ENCODE measurements at regions not wholly inside any gene's neighbourhood (a gene's known extent, or its start where the extent isn't known, plus 50 kb on each side); places are given as distances from the start of the nearest gene placed in this dataset.

- H3K4me3 ChIP-seq (ENCODE audit: low read depth, low read length, poor library complexity, severe bottlenecking), result no peak overlapping the region
- no peaks in the 10 kb centered on the region; the same call in 1 of the 2 replicates for H3K9me3 ChIP-seq (ENCODE audit: low read length)
- DNase-seq (ENCODE audit: low spot score), result no peak
- ChIA-PET POLR2A (interaction anchor here (0.6 to 1.2 kb wide), 2 partner anchors 69 to 86 kb away, joined by 3 read pairs; no protein-coding TSS in a partner anchor), CTCF (ENCODE audit: unreplicated experiment) (no interaction called here)
- no peaks in the 10 kb centered on the region for H3K9me2 ChIP-seq (ENCODE audit: insufficient read depth, low read length)
- intact Hi-C loops (cut with micrococcal nuclease; ENCODE audit: unreplicated experiment), result no loop called here
- no peak overlapping the region for H3K4me2 ChIP-seq (ENCODE audit: low read length)
- no peaks in the 10 kb centered on the region for H3K79me2 ChIP-seq (ENCODE audit: insufficient read depth, low read depth, low read length)
- no peaks in the 10 kb centered on the region for H3K4me1 ChIP-seq (ENCODE audit: insufficient read depth, low read length, poor library complexity, severe bottlenecking)
- BruUV-seq (replicated peaks), result no TSS peak
- TF ChIP-seq, protein P1, sequence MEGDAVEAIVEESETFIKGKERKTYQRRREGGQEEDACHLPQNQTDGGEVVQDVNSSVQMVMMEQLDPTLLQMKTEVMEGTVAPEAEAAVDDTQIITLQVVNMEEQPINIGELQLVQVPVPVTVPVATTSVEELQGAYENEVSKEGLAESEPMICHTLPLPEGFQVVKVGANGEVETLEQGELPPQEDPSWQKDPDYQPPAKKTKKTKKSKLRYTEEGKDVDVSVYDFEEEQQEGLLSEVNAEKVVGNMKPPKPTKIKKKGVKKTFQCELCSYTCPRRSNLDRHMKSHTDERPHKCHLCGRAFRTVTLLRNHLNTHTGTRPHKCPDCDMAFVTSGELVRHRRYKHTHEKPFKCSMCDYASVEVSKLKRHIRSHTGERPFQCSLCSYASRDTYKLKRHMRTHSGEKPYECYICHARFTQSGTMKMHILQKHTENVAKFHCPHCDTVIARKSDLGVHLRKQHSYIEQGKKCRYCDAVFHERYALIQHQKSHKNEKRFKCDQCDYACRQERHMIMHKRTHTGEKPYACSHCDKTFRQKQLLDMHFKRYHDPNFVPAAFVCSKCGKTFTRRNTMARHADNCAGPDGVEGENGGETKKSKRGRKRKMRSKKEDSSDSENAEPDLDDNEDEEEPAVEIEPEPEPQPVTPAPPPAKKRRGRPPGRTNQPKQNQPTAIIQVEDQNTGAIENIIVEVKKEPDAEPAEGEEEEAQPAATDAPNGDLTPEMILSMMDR (conservative IDR thresholded peaks at IDR 0.05; ENCODE audit: low read length), result no peak
- no peak for TF ChIP-seq EZH2phosphoT487 (IDR thresholded peaks at IDR 0.05; ENCODE audit: borderline replicate concordance, low read depth, low read length)
- no peaks in the 10 kb centered on the region for H3K36me3 ChIP-seq (ENCODE audit: insufficient read depth, low read length)
- H4K20me1 ChIP-seq (ENCODE audit: insufficient read depth, low read length), result no peaks in the 10 kb centered on the region
- H3K27ac ChIP-seq (ENCODE audit: low read depth, low read length, poor library complexity, severe bottlenecking), result no peak overlapping the region
- H2AFZ ChIP-seq (ENCODE audit: low read length), result no peak overlapping the region
Observed at GRCh38 chr11:59302991-59303390, 55.7 kb upstream of the OR5AN1 start.

DNA sequence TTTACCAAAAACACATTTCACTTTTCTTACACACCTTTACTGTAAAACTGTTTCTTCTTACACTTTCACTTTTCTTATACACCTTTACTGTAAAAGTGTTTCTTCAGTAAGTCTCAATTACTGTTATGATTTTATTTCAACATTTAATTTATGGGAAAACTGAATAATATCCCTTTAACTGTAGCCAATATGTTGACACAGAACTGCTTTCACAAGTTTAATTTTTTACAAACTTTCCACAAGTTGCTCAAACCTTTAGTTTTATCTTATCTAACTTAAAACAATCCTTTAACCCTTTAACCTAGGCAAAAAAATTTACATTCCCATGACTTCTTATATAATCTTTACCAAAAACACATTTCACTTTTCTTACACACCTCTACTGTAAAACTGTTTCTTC lies 63.3 kb upstream of the OR5AN1 start:
- no peak overlapping the region for H2AFZ ChIP-seq (ENCODE audit: low read length)
- no TSS peak for BruUV-seq (replicated peaks)
- intact Hi-C loops (cut with micrococcal nuclease; ENCODE audit: unreplicated experiment), result no loop called here

DNA sequence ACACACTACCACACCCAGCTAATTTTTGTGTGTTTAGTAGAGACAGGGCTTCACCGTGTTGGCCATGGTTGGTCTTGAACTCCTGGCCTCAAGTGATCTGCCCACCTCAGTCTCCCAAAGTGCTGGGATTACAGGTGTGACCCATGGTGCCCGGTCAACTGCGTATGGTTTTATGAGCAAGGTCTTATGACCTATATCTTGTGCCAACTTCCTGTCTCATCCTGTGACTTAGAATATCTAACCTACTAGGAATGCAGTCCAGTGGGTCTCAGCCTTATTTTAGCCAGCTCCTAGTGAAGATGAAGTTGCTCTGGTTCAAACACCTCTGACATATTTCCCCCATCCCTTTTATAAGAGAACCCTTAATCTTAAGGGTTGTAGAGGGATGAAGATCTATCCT lies 66.1 kb upstream of the OR5AN1 start:
- CTCF ChIA-PET (ENCODE audit: unreplicated experiment), result no interaction called here

More for the DNA sequence above, 63.3 kb upstream of the OR5AN1 start:
- H3K79me2 ChIP-seq (ENCODE audit: insufficient read depth, low read depth, low read length), result no peaks in the 10 kb centered on the region
- TF ChIP-seq, protein P1 (conservative IDR thresholded peaks at IDR 0.05; ENCODE audit: low read length), result no peak
- no peak for TF ChIP-seq EZH2phosphoT487 (IDR thresholded peaks at IDR 0.05; ENCODE audit: borderline replicate concordance, low read depth, low read length)
- ChIA-PET POLR2A (no interaction called here), CTCF (ENCODE audit: unreplicated experiment) (no interaction called here)
- H3K9me3 ChIP-seq (ENCODE audit: low read length), result 0 out of 2 replicates have a peak, but pooled peaks cover 3% of the 10 kb centered on the region
- H3K27ac ChIP-seq (ENCODE audit: low read depth, low read length, poor library complexity, severe bottlenecking), result no peak overlapping the region
- H3K4me3 ChIP-seq (ENCODE audit: low read depth, low read length, poor library complexity, severe bottlenecking), result no peak overlapping the region
- H4K20me1 ChIP-seq (ENCODE audit: insufficient read depth, low read length), result no peaks in the 10 kb centered on the region
- no peak for DNase-seq (ENCODE audit: low spot score)
- no peak overlapping the region for H3K4me2 ChIP-seq (ENCODE audit: low read length)
- H3K4me1 ChIP-seq (ENCODE audit: insufficient read depth, low read length, poor library complexity, severe bottlenecking), result no peaks in the 10 kb centered on the region
- no peaks in the 10 kb centered on the region for H3K9me2 ChIP-seq (ENCODE audit: insufficient read depth, low read length)
- no peaks in the 10 kb centered on the region for H3K36me3 ChIP-seq (ENCODE audit: insufficient read depth, low read length)

More for the DNA sequence above, 66.1 kb upstream of the OR5AN1 start:
- no TSS peak for BruUV-seq (replicated peaks)
- Histone ChIP-seq H3K9me2 (ENCODE audit: insufficient read depth, low read length) (no peaks in the 10 kb centered on the region), H3K9me3 (ENCODE audit: low read length) (0 out of 2 replicates have a peak, but pooled peaks cover 3% of the 10 kb centered on the region), H3K36me3 (ENCODE audit: insufficient read depth, low read length) (no peaks in the 10 kb centered on the region), H4K20me1 (ENCODE audit: insufficient read depth, low read length) (no peaks in the 10 kb centered on the region), H2AFZ (ENCODE audit: low read length) (no peak overlapping the region), H3K4me2 (ENCODE audit: low read length) (no peak overlapping the region), H3K79me2 (ENCODE audit: insufficient read depth, low read depth, low read length) (no peaks in the 10 kb centered on the region), H3K27ac (ENCODE audit: low read depth, low read length, poor library complexity, severe bottlenecking) (no peak overlapping the region), H3K4me1 (ENCODE audit: insufficient read depth, low read length, poor library complexity, severe bottlenecking) (no peaks in the 10 kb centered on the region), H3K4me3 (ENCODE audit: low read depth, low read length, poor library complexity, severe bottlenecking) (no peak overlapping the region)
- no peak for DNase-seq (ENCODE audit: low spot score)
- POLR2A ChIA-PET, result interaction anchor here (0.7 kb wide), 1 partner anchor 145 kb away, joined by 3 read pairs; no protein-coding TSS in a partner anchor
- intact Hi-C loops (cut with micrococcal nuclease; ENCODE audit: unreplicated experiment), result no loop called here
- no peak for TF ChIP-seq EZH2phosphoT487 (IDR thresholded peaks at IDR 0.05; ENCODE audit: borderline replicate concordance, low read depth, low read length)
- TF ChIP-seq, protein P1 (conservative IDR thresholded peaks at IDR 0.05; ENCODE audit: low read length), result no peak

Data from OCI-LY7 (cell line).